ENCODE measurements at regions not wholly inside any gene's neighbourhood (a gene's known extent, or its start where the extent isn't known, plus 50 kb on each side); places are given as distances from the start of the nearest gene placed in this dataset.

DNA sequence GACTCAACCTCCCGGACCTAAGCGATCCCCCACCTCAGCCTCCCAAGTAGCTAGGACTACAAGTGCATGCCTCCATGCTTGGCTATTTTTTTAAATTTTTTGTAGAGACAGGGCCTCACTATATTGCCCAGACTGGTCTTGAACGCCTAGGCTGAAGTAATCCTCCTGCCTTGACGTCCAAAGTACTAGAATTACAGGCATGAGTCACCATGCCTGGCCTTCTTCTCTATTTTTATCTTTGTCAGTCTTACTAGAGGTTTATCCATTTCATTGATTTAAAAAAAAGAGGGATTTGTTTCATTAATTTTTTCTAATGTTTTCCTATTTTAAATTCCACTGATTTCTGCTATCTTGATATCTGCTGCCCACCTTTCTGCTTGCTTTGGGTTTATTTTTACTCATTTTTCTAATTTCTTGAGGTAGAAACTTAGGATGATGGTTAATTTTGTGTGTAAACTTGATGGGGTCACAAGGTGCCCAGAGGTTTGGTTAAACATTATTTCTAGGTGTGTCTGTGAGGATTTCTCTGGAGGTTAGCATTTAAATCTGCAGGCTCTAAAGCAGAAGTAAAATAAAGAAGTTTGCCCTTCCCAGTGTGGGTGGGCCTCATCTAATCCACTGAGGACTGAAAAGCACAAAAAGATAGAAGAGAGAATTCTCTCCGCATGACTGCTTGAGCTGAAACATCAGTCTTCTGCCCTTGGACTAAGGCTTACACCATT is 116.2 kb upstream of the DCLK2 start:
- TF ChIP-seq CTCF (IDR thresholded peaks at IDR 0.05 in 2 of 3, conservative IDR thresholded peaks at IDR 0.05 in 1 of 3; ENCODE audit: control insufficient read depth in 2 of 3, extremely low read depth in 1 of 3, insufficient read depth in 1 of 3, low read depth in 3 of 3, low read length in 3 of 3) (no peak), POLR2A (IDR thresholded peaks at IDR 0.05; ENCODE audit: low read depth, low read length) (no peak), ETV6 (conservative IDR thresholded peaks at IDR 0.05 in 1 of 2, IDR thresholded peaks at IDR 0.05 in 1 of 2; ENCODE audit: borderline replicate concordance in 1 of 2, low read depth in 1 of 2) (no peak), REST (IDR thresholded peaks at IDR 0.05; ENCODE audit: low read depth, low read length) (no peak), NBN (IDR thresholded peaks at IDR 0.05) (no peak)

All from GM12878 (cell line).